GM12891 (cell line): ENCODE measurements at regions not wholly inside any gene's neighbourhood (a gene's known extent, or its start where the extent isn't known, plus 50 kb on each side); places are given as distances from the start of the nearest gene placed in this dataset.

Source experiments
- POLR2A ChIP-seq: IDR thresholded peaks from 2 replicates; pipeline ENCODE4 v1.6.1; 2011; ENCODE audit warnings: low read depth, low read length, control low read depth
- POLR2AphosphoS5 ChIP-seq: IDR thresholded peaks from 2 replicates; pipeline ENCODE4 v1.6.1; 2011; ENCODE audit warnings: low read depth, low read length, control low read depth

- no peak for TF ChIP-seq POLR2AphosphoS5
- TF ChIP-seq POLR2A, result no peak
Measured at GRCh38 chr18:28485210-28485801, 308.4 kb upstream of the CDH2 start.
